ENCODE measurements at regions not wholly inside any gene's neighbourhood (a gene's known extent, or its start where the extent isn't known, plus 50 kb on each side); places are given as distances from the start of the nearest gene placed in this dataset.

DNA sequence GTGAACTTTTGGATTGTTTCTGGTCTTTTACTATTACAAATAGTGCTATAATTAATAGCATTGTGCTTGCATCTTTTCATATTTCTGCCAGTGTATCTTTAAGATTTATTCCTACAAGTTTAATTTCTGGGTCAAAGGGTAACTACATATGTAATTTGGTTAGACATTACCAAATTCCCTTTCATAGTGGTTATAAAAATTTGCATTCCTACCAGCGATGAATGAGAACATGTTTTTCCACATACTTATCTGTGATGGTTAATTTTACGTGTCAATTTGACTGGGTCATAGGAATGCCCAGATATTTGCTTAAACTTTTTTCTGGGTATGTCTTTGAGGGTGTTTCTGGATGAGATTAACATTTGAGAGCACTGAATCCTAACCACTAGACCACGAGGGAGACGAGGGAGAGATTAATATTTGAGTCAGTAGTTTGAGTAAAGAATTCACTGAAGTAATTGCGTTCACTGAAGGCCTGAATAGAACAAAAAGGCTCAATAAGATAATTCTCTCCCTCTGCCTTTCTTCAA, 132.3 kb upstream of the NEO1 start:
- no peak for TF ChIP-seq CTCF (IDR thresholded peaks at IDR 0.05)

GRCh38 chr15:72916897-72917296, 133.3 kb upstream of the ADPGK start:
- no peak for TF ChIP-seq CTCF (IDR thresholded peaks at IDR 0.05)

DNA sequence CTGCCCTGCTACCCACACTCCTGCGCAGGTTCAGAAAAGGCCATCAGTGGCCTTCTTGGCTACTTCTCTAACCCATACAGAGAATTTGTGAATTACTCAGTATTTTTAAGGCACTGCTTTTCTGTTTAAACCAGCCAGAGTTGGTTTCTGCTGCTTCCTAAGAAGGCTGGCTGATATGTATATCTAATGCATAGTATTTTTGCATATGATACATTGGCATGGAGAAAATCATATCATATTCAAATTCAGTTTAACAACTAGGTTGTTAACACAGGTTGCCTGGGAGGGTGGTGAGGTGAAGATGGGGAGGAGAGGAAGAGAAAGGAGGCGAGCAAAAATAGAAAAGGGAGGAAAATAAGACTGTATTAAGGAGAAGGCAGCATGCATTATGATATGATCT, 132.8 kb upstream of the ADPGK start:
- TF ChIP-seq CTCF (IDR thresholded peaks at IDR 0.05), result no peak

- no peak for TF ChIP-seq CTCF (IDR thresholded peaks at IDR 0.05)
Measured at GRCh38 chr15:72915843-72916242, 132.3 kb upstream of the ADPGK start.

DNA sequence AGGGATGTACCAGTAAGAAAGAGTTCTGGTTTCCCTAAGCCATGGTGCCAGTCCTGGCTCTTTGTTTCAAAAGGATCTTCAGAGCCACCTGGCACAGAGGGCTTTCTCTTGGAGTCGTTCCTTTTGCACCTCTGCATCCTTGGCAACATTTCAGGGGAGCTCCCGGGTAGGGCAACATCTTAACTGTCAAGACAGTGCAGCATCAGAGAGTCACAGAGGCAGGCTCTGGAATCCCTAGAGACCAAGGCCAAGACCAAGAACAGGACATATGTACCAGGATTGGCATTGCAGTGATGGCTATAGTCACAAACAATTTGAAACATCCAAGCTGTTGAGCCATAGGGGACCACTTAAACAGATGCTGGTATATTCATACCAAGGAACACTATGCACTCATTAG, 129.4 kb upstream of the ADPGK start:
- TF ChIP-seq CTCF (IDR thresholded peaks at IDR 0.05), result no peak

DNA sequence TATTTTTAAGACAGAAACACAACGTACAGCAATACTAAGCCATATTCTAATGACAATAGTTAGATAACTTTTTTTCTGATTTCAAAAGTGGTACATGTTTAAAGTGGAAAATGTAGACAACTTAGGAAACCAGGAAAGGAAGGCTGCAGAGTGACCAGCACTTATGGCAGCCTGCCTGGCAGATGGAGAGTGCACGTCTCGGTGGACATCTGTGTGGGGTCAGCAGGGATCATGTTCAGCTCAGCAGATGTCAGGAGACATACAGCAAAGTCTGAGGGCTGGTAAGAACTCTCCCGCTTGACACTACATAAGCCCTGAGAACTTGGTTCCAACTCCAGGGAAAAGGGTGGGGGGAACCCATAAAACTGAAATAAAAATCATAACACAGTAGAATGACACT, 128.6 kb upstream of the ADPGK start:
- no peak for TF ChIP-seq CTCF (IDR thresholded peaks at IDR 0.05)

GRCh38 chr15:72911626-72912025, 128.1 kb upstream of the ADPGK start:
- no peak for TF ChIP-seq CTCF (IDR thresholded peaks at IDR 0.05)

- TF ChIP-seq CTCF (IDR thresholded peaks at IDR 0.05), result no peak
Measured at GRCh38 chr15:72908713-72909112, 125.2 kb upstream of the ADPGK start.
